NCI-H446 (cell line): ENCODE measurements at regions not wholly inside any gene's neighbourhood (a gene's known extent, or its start where the extent isn't known, plus 50 kb on each side); places are given as distances from the start of the nearest gene placed in this dataset.
"Not testable (repeated sequence)": the region's sequence is repeated elsewhere in the genome, so short reads cannot be mapped to it uniquely, and the experiment has no call there.

Experiments used
- DNase-seq, 2 experiments: peaks; one replicate each; lab custom pipeline; 2025; lab: John Stamatoyannopoulos, UW

- no peak for DNase-seq
Observed at GRCh38 chr18:8991155-8991554, 111.3 kb upstream of the NDUFV2 start.

- DNase-seq = not testable (repeated sequence)
Observed at GRCh38 chr18:8992500-8992899, 110.0 kb upstream of the NDUFV2 start.

- no peak for DNase-seq
Observed at GRCh38 chr18:8994603-8995002, 107.9 kb upstream of the NDUFV2 start.

- no peak for DNase-seq
Observed at GRCh38 chr18:8995096-8995495, 107.4 kb upstream of the NDUFV2 start.

GRCh38 chr18:8996771-8997432 is 105.6 kb upstream of the NDUFV2 start:
- DNase-seq = no peak

- DNase-seq = no peak
Observed at GRCh38 chr18:8997634-8998033, 104.9 kb upstream of the NDUFV2 start.

- no peak for DNase-seq
Observed at GRCh38 chr18:8998481-8999217, 103.8 kb upstream of the NDUFV2 start.

- DNase-seq = no peak
Observed at GRCh38 chr18:8999872-9000271, 102.6 kb upstream of the NDUFV2 start.

GRCh38 chr18:9000733-9001132 is 101.8 kb upstream of the NDUFV2 start:
- no peak for DNase-seq

GRCh38 chr18:9001209-9001608 is 101.3 kb upstream of the NDUFV2 start:
- no peak for DNase-seq

GRCh38 chr18:9003406-9004100 is 98.9 kb upstream of the NDUFV2 start:
- DNase-seq = no peak

GRCh38 chr18:9004308-9004707 is 98.2 kb upstream of the NDUFV2 start:
- DNase-seq = not testable (repeated sequence)

GRCh38 chr18:9007700-9008099 is 94.8 kb upstream of the NDUFV2 start:
- not testable (repeated sequence) for DNase-seq

- no peak for DNase-seq
Observed at GRCh38 chr18:9008200-9008708, 94.2 kb upstream of the NDUFV2 start.

- no peak for DNase-seq
Observed at GRCh38 chr18:9008709-9009635, 93.5 kb upstream of the NDUFV2 start.

- no peak for DNase-seq
Observed at GRCh38 chr18:9009703-9010488, 92.6 kb upstream of the NDUFV2 start.

GRCh38 chr18:9011431-9011830 is 91.1 kb upstream of the NDUFV2 start:
- DNase-seq = no peak

- no peak for DNase-seq
Observed at GRCh38 chr18:9013926-9014373, 88.5 kb upstream of the NDUFV2 start.

GRCh38 chr18:9015689-9016088 is 86.8 kb upstream of the NDUFV2 start:
- DNase-seq = no peak

- DNase-seq = no peak
Observed at GRCh38 chr18:9016633-9017166, 85.8 kb upstream of the NDUFV2 start.
